NOMO-1 (cell line): ENCODE measurements at regions not wholly inside any gene's neighbourhood (a gene's known extent, or its start where the extent isn't known, plus 50 kb on each side); places are given as distances from the start of the nearest gene placed in this dataset.

ENCODE experiments used
- DNase-seq, 2 experiments: peaks; one replicate each; lab custom pipeline; 2025; ENCODE audit not compliant: unreplicated experiment in 2 of 2; lab: John Stamatoyannopoulos, UW

DNA sequence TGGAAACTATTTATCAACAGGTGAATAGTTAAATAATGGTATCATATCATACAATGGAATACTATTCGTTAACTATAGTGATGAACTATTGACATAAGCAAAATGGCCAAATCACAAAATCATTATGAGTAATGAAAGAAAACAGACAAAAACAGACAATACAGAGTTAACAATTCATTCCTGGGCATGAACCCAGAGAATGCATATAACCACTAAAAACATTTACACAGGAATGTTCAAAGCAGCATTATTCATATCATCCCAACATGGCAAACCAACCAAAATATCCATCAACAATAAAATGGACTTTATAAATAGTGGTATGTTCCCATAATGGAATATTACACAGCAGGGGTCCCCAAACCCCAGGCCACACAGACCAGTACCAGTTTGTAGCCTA, 131.2 kb upstream of the CYP1B1 start:
- DNase-seq = no peak

GRCh38 chr2:38203446-38203810, 127.5 kb upstream of the CYP1B1 start:
- no peak for DNase-seq

DNA sequence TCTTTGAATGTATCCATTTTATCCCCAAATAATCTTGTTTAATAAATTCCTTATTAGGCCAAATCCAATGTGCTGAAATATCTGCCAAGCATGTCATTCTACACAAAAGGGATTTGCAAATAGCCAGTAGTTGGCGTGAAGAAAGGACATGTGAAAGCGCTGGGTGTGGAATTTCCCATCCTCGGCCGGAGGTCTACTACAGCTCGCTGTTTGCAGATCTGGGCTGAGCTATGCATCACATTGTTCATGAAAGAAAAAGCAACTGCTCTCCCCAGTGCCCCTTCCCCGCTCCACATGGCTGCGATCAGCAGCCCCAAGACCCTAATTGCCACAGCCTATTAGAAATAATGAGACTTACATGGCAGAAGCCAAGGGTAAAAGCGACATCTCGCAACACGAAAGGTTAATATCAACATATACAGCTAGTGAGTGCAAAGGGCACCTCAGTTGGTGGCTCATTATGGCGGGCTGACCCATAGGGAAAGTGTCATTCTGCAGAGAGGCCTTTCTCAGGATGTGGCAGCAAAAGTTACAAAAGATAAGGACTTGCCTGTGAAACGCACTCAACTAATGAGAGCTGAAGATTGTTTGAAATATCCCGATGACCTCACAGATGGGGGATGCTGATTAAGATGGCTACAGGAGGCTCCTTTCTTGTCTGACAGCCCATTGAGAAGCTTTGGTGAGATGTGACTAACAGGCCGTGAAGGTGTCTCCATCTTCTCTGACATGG, 126.9 kb upstream of the CYP1B1 start:
- no peak for DNase-seq

GRCh38 chr2:38201784-38202183, 125.8 kb upstream of the CYP1B1 start:
- no peak for DNase-seq

- DNase-seq = no peak
Measured at GRCh38 chr2:38200598-38200997, 124.6 kb upstream of the CYP1B1 start.

GRCh38 chr2:38199127-38199526, 123.2 kb upstream of the CYP1B1 start:
- no peak for DNase-seq

GRCh38 chr2:38194751-38195150, 118.8 kb upstream of the CYP1B1 start:
- no peak for DNase-seq

GRCh38 chr2:38192976-38193375, 117.0 kb upstream of the CYP1B1 start:
- peak; percentile 53 to 73 for DNase-seq

DNA sequence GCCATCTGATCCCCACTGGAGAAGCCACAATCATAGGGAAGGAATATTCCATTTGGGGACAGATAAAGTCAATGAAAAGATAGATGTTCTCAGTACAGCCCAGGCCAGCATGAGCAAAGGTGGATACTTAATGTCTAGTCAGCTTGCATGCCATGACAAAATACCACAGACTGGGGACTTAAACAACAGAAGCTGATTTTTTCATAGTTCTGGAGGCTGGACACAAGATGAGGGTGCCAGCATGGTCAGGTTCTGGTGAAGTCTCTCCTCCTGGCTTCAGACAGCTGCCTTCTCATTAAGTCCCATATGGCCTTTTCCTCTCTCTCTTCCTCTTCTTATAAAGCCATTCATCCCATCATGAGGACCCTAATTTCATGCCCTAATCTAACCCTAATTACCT, 116.1 kb upstream of the CYP1B1 start:
- no peak for DNase-seq

DNA sequence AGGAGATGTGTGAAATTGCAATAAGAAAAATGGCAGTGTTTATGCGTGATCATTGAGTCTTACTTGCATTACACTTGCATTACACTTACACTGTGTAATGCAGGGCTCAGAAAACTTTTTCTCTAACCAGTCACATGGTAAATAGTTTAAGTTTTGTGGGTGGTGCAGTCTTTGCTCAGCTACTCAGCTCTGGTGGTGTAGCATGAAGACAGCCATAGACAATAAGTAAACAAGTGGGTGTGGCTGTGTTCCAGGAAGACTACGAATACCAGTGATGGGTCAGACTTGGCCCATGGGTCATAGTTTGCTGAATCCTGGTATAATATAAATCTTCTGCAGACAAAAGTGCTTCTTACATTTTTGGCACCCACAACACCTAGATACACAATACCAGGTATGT, 115.6 kb upstream of the CYP1B1 start:
- no peak for DNase-seq

DNA sequence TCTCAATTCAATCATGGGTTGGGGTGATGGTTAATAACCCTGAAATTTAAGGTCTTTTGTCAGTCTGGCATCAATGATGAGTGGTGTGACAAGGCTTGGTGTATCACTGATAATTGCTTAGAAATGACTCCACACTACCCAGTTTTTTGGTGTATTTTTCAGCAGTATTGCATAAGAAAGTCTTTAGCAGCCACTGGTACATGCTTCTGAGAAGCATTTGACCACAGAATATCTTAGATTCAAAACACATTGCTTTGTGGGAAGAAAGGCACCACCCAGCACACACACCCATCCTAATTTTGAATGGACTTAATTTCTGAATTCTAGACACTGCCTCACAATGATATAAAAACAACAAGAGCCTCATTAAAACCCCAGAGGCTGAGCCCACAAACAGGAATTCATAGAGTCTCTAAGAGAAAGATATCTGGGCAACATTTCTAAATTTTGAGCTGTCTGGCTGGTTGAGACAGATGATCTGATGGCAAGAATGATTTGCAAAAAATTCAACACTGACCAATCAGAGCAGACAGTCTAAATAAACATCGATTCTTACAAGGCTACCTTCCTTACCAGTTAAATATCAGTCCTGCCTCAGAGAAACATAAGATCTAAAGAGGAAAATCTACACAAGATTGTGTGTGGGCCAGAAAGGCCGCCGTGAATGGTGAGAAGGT, 114.7 kb upstream of the CYP1B1 start:
- DNase-seq = peak in 1 of 2 experiments; percentile 53

GRCh38 chr2:38187541-38188011, 111.6 kb upstream of the CYP1B1 start:
- DNase-seq = no peak

DNA sequence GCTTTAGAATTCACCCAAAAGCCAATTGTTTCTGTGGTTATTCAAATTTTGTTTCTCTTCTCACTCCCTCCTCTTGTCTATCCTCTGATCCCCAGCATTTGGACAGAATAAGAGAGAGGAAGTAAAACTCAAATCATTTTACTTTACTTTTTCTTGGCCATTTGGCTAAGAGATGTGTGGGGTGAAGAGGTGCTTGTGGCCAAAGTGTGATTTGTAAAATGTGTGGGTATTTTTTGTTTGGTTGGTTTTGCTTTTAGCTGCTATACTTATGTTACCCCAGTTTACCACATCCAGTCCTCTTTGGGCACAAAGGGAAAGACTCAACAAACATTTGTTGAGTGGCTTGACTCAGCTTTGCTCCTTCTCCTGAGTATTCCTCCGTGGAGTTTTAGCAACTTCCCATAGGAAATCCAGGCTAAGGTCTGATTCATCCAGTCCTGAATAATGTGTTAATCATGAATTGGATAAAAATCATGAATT, 109.1 kb upstream of the CYP1B1 start:
- DNase-seq = peak; percentile 11 to 80

DNA sequence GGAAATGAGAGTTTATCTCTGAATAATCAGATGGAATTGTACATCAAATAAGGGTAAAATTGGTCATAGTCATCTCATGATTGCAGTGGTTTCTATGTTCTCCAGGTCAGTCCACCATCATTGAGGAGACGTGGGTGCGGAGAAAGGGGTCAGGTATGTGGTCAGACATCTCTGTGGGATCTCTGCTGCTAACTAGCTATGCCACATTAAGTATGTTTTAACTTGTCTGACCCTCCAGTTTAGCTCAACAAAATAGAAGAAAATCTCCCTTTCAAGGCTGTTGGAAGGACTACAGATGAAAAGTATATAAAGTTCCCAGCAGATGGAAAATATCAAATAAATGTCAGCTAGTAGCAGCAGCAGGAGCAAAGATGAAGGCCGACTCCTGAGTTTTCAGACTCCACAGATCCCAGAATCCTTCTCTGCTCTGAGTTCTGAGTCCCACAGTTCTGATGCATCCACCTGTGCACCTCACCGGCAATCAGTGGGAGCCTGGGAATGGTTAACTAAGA, 106.6 kb upstream of the CYP1B1 start:
- DNase-seq = no peak

DNA sequence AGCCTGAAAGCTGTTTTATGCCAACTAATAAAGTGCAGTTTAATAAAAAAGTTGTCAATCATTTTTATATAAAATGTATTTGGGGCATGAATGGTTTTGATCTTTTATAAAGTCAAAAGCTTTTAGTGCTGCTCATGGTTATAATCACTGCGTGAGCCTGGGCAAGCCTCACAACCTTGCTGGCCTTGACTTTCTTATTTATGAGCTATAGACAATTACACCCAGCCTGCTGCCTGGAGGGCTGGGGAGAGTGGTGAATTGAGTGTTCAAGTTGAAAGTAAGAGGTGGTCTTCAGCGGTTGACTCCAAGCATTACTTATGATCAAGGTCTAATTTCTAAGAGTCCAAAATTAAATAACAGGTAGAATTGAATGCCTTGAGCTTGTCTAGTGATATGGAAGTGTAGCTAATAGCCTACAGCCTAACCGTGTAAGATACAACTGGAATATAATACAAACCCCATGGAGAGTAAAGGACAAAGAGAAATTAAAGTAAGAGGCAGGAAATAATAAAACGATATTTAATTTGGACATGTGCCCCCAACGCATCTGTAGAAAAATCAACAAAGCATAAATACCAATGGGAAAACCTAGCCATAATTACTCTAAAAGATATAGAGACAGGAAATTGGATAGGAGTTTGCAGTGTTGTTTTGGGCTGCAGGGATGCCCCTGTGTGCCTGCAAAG, 106.0 kb upstream of the CYP1B1 start:
- DNase-seq = no peak

DNA sequence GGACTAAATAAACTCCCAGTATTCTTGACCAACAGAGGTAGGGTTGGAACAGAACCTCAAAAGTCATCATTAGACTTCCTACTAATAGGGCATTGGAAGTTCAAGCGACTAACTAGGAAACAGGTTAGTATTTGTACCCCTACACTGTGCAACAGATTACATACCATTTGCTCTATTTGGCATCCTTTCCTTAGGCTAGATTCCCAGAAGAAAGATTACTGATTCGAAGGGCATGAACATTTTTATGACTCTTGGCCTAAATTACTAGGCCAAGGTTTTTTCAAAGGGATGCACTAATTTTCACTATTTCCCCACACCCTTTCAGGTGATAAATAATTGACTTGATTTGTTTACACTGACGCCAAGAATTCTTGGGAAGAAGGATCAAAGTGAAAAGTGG, 104.8 kb upstream of the CYP1B1 start:
- no peak for DNase-seq

DNA sequence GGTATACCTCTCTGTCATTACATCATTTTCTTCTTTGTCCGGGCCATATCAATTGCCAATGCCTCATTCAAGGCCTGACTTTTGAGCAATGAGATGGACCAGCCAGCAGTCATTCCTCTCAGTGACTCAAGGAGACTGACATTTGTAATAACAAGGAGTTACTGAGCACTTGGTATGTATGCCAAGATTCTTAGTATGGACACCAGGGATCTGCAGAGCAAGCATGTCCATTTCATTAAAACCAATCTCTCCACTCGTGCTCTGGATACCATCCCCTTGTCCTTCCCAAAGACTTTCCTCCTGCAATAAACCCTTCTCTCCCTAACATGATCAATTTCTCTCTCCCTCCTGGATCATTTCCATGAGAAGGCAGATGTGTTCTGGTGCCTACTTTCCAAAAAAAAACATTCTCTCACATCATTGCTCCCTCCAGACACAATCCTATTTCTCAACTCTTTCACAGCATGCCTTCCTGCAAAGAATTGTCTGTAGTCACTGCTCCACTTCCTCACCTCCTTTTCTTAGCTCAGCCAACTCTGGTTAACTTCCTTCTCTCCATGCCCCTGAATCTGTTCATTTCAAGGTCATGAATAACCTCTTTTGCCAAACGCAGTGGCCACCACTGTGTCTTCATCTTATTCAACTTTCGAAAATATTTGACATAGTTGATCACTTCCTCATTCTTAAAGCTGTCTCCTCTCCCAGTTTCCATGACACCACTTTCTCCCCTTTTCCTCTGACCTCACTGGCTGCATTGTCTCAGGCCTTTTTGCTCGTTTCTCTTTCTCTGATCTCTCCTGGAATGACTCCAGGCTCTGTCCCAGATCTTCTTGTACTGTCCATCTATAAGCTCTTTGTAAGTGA, 102.8 kb upstream of the CYP1B1 start:
- DNase-seq = peak; percentile 86 to 97

GRCh38 chr2:38178119-38178518, 102.2 kb upstream of the CYP1B1 start:
- DNase-seq = peak; percentile 69 to 93

DNA sequence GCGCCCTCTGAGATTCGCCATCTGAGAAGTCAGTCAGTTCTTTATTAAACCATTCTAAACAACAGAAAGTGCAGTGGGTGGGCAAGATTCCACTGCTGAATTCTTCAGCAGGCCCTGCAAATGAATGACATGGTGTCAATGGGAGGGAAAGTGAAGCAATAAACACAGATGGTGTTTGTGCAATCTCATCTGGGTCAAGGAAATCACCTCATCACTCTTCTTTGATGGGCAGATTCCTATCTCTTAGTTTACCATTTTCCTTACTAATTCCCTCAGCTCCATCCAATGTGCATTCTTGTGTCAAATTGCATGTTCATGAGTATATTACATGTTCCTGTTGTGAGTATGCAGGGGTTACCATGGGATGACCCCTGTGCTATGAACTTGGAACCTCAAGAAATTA, 100.7 kb upstream of the CYP1B1 start:
- peak; percentile 42 to 65 for DNase-seq

DNA sequence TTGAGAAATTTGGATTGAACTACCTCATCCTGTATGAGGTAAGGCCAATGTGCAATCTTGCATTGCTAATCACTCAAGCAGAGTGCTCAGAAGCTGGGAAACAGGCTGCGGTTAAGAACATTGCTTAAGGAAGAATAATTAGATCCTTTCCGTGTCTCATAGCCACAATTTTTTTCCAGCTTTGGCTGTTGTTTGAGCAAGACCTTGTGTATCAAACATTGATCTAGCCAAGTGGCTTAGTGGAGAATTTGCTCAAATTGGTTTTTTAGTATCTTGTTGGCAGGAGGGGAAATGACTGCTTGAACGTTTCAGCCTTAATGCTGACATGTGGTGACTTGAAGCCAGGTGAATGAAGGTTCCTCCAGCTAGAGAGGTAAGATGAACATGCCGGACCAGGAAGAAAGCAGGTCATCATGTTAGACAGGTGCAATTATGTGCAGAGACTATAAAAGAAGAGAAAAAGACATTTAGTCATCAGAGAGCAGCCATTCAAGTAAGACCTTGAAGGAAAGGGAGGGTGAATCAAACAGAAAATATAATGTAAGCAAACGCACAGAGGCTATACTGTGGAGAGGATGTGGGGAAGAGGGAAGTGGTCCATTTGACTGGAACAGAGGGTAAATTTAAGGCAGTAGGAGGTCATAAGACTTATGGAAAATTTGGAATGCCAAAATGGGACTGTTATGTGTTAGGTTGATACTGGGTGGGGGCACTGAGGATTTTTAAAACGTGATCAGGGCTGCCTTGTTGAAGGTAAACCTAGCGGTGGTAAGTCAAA, 98.9 kb upstream of the CYP1B1 start:
- DNase-seq = peak; percentile 86 to 96
